ENCODE measurements at regions not wholly inside any gene's neighbourhood (a gene's known extent, or its start where the extent isn't known, plus 50 kb on each side); places are given as distances from the start of the nearest gene placed in this dataset.
"Not testable (repeated sequence)": the region's sequence is repeated elsewhere in the genome, so short reads cannot be mapped to it uniquely, and the experiment has no call there.

GRCh38 chr3:61445924-61446323 lies 115.4 kb upstream of the PTPRG start:
- no peak for DNase-seq

GRCh38 chr3:61446341-61446740 lies 115.0 kb upstream of the PTPRG start:
- DNase-seq, result no peak

- DNase-seq, result no peak
Measured at GRCh38 chr3:61448378-61448777, 113.0 kb upstream of the PTPRG start.

GRCh38 chr3:61449327-61450040 lies 111.9 kb upstream of the PTPRG start:
- no peak for DNase-seq

DNA sequence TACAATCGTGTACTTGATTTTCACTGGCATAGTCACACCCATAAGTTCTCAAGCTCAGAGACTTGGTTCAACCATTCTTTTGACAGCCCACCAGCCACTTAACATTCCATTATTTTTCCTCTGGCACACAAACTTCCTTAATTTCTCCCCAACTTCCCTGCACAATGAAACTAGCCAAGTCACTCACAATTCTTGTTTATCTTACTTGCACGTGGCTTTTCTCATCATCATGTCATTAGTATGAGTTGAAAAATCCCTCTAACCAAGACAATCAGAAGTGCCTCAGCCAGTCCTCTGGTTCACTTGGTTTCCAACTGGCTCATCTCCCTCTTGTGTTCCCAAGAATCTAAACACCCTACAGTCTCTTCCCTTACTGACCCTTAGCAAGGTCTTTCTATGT lies 110.5 kb upstream of the PTPRG start:
- DNase-seq, result no peak

DNA sequence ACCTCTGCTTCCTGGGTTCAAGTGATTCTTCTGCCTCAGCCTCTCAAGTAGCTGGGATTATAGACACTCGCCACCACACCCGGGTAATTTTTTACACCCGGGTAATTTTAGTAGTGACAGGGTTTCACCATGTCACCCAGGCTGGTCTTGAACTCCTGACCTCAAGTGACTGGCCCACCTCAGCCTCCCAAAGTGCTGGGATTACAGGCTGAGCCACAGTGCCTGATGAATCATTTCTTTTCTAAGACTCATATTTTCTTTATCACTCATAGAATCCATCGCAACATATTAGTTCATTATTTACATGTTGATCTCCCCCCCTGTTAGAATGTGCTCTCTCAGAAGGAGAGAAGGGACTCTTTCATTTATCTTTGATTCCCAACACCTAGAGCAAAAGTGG lies 109.5 kb upstream of the PTPRG start:
- DNase-seq, result no peak

- DNase-seq, result no peak
Measured at GRCh38 chr3:61452535-61453090, 108.8 kb upstream of the PTPRG start.

- DNase-seq, result no peak
Measured at GRCh38 chr3:61454006-61454585, 107.3 kb upstream of the PTPRG start.

DNA sequence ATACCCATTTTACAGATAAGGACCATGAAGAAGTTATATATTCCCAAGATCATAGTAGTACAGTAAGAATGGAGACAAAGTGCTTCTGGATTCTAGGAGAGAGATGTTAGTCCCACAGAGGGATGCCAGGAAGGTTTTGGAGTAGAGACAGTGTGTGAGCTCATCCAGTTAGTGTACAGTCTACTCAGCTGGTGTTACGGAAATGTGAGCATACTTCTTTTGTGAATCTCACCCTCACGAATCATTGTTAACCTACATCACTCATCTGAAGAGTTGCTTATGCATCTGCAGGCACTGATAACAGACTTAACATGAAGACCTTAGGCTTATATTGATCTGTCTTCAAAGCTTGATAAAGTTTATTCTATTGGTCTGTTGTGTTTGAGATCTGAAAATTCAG lies 106.6 kb upstream of the PTPRG start:
- no peak for DNase-seq

- DNase-seq, result no peak
Measured at GRCh38 chr3:61460636-61461035, 100.7 kb upstream of the PTPRG start.

DNA sequence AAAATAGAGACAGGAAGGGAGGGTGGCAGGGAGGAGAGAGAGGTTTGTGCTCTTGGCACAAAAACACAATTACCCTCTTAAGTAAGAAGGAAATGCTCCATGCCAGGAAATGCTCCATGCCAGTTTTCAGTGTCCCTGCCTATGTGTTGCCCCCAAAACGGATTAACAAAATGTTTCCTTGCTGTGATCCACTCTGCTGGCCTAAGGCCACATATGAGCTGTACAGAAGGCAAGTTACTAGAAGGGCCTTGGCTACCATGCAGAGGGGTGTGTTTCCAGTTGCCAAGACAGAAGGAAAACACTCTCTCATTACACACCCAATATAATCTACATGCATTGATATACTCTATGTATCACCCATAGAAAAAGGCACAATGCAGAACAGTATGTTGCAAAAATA lies 98.2 kb upstream of the PTPRG start:
- no peak for DNase-seq

DNA sequence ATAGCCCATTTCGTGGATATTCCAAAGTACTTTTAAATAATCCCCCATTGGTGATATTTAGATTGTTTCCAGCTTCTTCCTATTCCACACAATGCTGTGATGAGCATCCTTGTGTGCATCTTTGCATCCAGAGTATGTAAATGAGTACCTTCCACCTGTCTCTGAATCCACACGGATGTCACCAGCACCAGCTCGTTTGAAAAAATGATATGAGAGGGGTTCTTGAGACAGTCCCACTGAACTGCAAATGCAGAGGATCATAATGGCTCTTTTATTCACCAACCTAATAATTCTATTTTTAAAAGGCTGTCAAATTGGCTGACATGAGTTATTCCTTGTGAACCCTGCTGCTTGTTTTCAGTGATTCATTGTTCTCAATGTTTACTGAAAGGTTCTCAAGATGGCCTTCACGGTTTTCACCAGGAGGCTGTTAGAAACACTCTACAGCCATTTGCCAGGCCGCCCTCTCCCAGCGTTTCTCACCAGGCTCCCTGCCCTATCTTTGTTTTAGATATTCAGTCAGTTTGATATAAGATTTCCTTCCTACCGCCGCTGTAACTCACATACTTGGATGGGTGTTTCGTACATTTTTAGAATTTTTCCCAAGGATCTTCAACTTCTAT lies 96.7 kb upstream of the PTPRG start:
- DNase-seq, result no peak

GRCh38 chr3:61466357-61466756 lies 95.0 kb upstream of the PTPRG start:
- no peak for DNase-seq

- peak; percentile 11 for DNase-seq
Measured at GRCh38 chr3:61483997-61484396, 77.4 kb upstream of the PTPRG start.

GRCh38 chr3:61493339-61493738 lies 68.0 kb upstream of the PTPRG start:
- DNase-seq, result no peak

DNA sequence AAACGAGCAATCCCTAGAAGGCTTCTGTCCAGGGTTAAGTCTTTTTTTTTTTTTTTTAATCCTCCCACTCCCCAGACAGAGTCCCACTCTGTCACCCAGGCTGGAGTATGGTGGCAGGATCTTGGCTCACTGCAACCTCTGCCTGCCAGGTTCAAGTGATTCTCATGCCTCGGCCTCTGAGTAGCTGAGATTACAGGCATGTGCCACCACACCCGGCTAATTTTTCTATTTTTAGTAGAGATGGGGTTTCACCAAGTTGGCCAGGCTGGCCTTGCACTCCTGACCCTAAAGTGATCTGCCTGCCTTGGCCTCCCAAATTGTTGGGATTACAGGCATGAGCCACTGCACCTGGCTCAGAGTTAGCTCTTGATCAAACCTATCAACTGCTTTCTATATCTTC lies 67.1 kb upstream of the PTPRG start:
- not testable (repeated sequence) for DNase-seq

GRCh38 chr3:61497463-61497862 lies 63.9 kb upstream of the PTPRG start:
- no peak for DNase-seq

- no peak for DNase-seq
Measured at GRCh38 chr3:61505197-61505596, 56.2 kb upstream of the PTPRG start.

- DNase-seq, result no peak
Measured at GRCh38 chr3:61507946-61508345, 53.4 kb upstream of the PTPRG start.
